HL-60 (cell line): ENCODE measurements at regions not wholly inside any gene's neighbourhood (a gene's known extent, or its start where the extent isn't known, plus 50 kb on each side); places are given as distances from the start of the nearest gene placed in this dataset.

Experiments used
- DNase-seq, 2 experiments: peaks; one replicate each; pipeline ENCODE4 v3.0.0-alpha.2; 2010 to 2020; ENCODE audit warnings: low read depth in 1 of 2, low spot score in 1 of 2
- H3K27ac ChIP-seq: fragments of 250-450 bp; sonication (Bioruptor Pico); replicated peaks from 2 replicates; pipeline ENCODE4 v1.5.1; 2020; ENCODE audit warnings: mild to moderate bottlenecking, moderate library complexity
- H3K27me3 ChIP-seq: fragments of 250-450 bp; sonication (Bioruptor Pico); 2 replicates; pipeline ENCODE4 v1.5.1; 2021; ENCODE audit warnings: mild to moderate bottlenecking, moderate library complexity; ENCODE audit not compliant: insufficient read depth, poor library complexity, severe bottlenecking
- H3K4me3 ChIP-seq: replicated peaks from 2 replicates; pipeline ENCODE4 v1.5.1; 2011; ENCODE audit warnings: mild to moderate bottlenecking, control low read depth, low read length; ENCODE audit not compliant: insufficient read depth
- GABPA ChIP-seq: IDR thresholded peaks from 2 replicates; pipeline ENCODE4 v1.6.1; 2012; ENCODE audit warnings: low read depth
- POLR2AphosphoS5 ChIP-seq: IDR thresholded peaks from 2 replicates; pipeline ENCODE4 v1.6.1; 2012; ENCODE audit warnings: low read depth
- SPI1 ChIP-seq: IDR thresholded peaks from 2 replicates; pipeline ENCODE4 v1.6.1; 2012; ENCODE audit warnings: low read depth, mild to moderate bottlenecking, borderline replicate concordance
- TF ChIP-seq, protein P1 (sequence below): IDR thresholded peaks from one replicate; pipeline ENCODE4 v1.5.1; 2011; ENCODE audit warnings: low read length, control low read depth, inconsistent platforms; ENCODE audit not compliant: insufficient read depth
- TF ChIP-seq, protein P2 (sequence below): IDR thresholded peaks from 2 replicates; pipeline ENCODE4 v1.6.1; 2012; ENCODE audit warnings: low read depth; ENCODE audit not compliant: insufficient replicate concordance

DNA sequence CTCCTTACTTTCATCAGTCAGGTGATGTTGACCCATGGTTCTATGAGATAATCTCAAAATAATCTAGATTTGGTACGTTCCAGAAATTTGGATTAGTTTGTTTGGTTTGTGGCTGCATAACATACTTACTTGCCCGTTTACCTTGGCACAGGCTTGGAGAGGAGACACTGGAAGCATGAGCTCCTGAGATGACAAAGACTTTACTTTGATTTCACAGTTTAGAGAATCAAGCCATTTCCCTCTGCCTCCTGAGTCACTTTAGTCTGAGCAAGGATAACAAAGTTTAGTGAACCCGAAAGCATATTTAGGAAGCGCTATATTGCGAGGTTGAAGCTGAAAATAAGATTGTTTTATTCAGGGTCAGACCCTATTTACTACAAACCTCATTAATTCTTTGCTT, 643.4 kb downstream of the QKI start:
- TF ChIP-seq, protein P1, sequence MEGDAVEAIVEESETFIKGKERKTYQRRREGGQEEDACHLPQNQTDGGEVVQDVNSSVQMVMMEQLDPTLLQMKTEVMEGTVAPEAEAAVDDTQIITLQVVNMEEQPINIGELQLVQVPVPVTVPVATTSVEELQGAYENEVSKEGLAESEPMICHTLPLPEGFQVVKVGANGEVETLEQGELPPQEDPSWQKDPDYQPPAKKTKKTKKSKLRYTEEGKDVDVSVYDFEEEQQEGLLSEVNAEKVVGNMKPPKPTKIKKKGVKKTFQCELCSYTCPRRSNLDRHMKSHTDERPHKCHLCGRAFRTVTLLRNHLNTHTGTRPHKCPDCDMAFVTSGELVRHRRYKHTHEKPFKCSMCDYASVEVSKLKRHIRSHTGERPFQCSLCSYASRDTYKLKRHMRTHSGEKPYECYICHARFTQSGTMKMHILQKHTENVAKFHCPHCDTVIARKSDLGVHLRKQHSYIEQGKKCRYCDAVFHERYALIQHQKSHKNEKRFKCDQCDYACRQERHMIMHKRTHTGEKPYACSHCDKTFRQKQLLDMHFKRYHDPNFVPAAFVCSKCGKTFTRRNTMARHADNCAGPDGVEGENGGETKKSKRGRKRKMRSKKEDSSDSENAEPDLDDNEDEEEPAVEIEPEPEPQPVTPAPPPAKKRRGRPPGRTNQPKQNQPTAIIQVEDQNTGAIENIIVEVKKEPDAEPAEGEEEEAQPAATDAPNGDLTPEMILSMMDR: no peak
- TF ChIP-seq SPI1: no peak
- TF ChIP-seq, protein P2, sequence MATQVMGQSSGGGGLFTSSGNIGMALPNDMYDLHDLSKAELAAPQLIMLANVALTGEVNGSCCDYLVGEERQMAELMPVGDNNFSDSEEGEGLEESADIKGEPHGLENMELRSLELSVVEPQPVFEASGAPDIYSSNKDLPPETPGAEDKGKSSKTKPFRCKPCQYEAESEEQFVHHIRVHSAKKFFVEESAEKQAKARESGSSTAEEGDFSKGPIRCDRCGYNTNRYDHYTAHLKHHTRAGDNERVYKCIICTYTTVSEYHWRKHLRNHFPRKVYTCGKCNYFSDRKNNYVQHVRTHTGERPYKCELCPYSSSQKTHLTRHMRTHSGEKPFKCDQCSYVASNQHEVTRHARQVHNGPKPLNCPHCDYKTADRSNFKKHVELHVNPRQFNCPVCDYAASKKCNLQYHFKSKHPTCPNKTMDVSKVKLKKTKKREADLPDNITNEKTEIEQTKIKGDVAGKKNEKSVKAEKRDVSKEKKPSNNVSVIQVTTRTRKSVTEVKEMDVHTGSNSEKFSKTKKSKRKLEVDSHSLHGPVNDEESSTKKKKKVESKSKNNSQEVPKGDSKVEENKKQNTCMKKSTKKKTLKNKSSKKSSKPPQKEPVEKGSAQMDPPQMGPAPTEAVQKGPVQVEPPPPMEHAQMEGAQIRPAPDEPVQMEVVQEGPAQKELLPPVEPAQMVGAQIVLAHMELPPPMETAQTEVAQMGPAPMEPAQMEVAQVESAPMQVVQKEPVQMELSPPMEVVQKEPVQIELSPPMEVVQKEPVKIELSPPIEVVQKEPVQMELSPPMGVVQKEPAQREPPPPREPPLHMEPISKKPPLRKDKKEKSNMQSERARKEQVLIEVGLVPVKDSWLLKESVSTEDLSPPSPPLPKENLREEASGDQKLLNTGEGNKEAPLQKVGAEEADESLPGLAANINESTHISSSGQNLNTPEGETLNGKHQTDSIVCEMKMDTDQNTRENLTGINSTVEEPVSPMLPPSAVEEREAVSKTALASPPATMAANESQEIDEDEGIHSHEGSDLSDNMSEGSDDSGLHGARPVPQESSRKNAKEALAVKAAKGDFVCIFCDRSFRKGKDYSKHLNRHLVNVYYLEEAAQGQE: no peak
- TF ChIP-seq GABPA: no peak
- TF ChIP-seq POLR2AphosphoS5: no peak
- Histone ChIP-seq H3K27ac (no peak overlapping the region), H3K4me3 (no peak overlapping the region), H3K27me3 (no peaks in the 10 kb centered on the region)
- DNase-seq: no peak

DNA sequence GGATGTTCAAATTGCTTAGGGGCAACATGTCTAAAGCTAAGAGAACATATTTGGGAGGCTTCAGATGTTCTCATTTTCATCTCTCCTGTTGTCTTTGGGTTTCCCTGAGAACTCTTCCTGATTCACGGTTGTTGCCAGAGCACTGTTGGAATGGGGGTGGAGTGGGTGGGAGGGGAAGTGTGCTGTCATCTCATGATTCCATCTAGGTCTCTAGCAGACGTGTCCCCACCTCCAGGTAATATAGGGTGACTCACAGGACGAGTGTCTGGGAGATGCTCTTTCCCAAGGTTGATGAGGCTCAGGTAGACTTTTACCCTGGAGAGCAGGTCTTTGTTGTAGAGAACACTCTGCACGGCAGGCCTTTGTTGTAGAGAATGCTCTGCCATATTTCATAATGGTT, 636.9 kb downstream of the QKI start:
- Histone ChIP-seq H3K4me3 (no peak overlapping the region), H3K27ac (no peak overlapping the region), H3K27me3 (no peaks in the 10 kb centered on the region)
- DNase-seq: no peak
- TF ChIP-seq, protein P2: no peak
- TF ChIP-seq SPI1 (no peak), POLR2AphosphoS5 (no peak), GABPA (no peak)
- TF ChIP-seq, protein P1: no peak

DNA sequence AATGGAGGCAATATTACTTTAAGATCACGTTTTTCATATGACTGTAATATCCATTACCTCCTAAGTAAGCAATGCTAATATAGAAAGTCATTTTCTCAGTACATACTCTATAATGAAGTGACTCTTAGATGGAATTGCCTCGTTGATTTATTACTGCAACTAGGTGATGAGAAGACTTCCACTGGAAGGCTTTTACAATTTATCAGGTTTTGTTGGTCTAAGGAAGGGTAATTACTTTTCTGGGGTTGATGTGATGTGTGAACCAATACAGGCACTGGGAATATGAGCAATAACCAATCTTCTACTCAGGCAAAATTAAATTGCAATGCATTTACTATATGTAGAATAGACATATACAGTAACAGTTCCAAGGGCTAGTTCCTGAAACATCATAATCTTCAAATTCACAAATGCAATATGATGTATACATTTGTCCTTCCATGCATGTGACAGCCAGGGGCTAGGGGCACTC, 635.0 kb downstream of the QKI start:
- H3K27ac ChIP-seq: no peak overlapping the region
- H3K4me3 ChIP-seq: no peak overlapping the region
- TF ChIP-seq, protein P2: no peak
- no peak for TF ChIP-seq SPI1
- TF ChIP-seq GABPA: no peak
- TF ChIP-seq POLR2AphosphoS5: no peak
- TF ChIP-seq, protein P1: no peak
- no peak for DNase-seq
- H3K27me3 ChIP-seq: no peaks in the 10 kb centered on the region
